MM.1S (cell line): ENCODE measurements at regions not wholly inside any gene's neighbourhood (a gene's known extent, or its start where the extent isn't known, plus 50 kb on each side); places are given as distances from the start of the nearest gene placed in this dataset.

ENCODE experiments used
- DNase-seq: peaks from one replicate; pipeline ENCODE4 v3.0.0-alpha.2; 2015
- H2AFZ ChIP-seq: fragments of 300-600 bp; sonication (generic); 2 replicates; pipeline ENCODE4 v1.6.0; 2016; ENCODE audit warnings: antibody characterized with exemption, low read length
- H3F3A ChIP-seq: fragments of 300-600 bp; sonication (generic); 2 replicates; pipeline ENCODE4 v1.6.1; 2016; ENCODE audit warnings: mild to moderate bottlenecking, antibody characterized with exemption, low read length, moderate library complexity, mixed read lengths; ENCODE audit not compliant: insufficient read depth
- H3K27ac ChIP-seq: fragments of 300-600 bp; sonication (generic); 2 replicates; pipeline ENCODE4 v1.5.1; 2016; ENCODE audit warnings: mild to moderate bottlenecking, low read length
- H3K27me3 ChIP-seq: fragments of 300-600 bp; sonication (generic); replicated peaks from 2 replicates; pipeline ENCODE4 v1.6.0; 2016; ENCODE audit warnings: low read length; ENCODE audit not compliant: insufficient read depth
- H3K36me3 ChIP-seq: fragments of 300-600 bp; sonication (generic); replicated peaks from 2 replicates; pipeline ENCODE4 v1.6.1; 2016; ENCODE audit warnings: mild to moderate bottlenecking, low read length, mixed read lengths; ENCODE audit not compliant: insufficient read depth
- H3K4me1 ChIP-seq: fragments of 300-600 bp; sonication (generic); 2 replicates; pipeline ENCODE4 v1.6.1; 2016; ENCODE audit warnings: low read length, mixed read lengths
- H3K4me2 ChIP-seq: fragments of 300-600 bp; sonication (generic); 2 replicates; pipeline ENCODE4 v1.6.0; 2016; ENCODE audit warnings: low read depth, low read length
- H3K4me3 ChIP-seq: fragments of 300-600 bp; sonication (generic); 2 replicates; pipeline ENCODE4 v1.5.1; 2016; ENCODE audit warnings: low read length, mixed read lengths
- H3K79me2 ChIP-seq: fragments of 300-600 bp; sonication (generic); 2 replicates; pipeline ENCODE4 v1.6.1; 2016; ENCODE audit warnings: mixed run types, low read length, mixed read lengths
- H3K9ac ChIP-seq: fragments of 300-600 bp; sonication (generic); 2 replicates; pipeline ENCODE4 v1.6.1; 2016; ENCODE audit warnings: low read length, mixed read lengths
- H3K9me2 ChIP-seq: fragments of 300-600 bp; sonication (generic); replicated peaks from 2 replicates; pipeline ENCODE4 v1.6.1; 2016; ENCODE audit warnings: mild to moderate bottlenecking, low read length, mixed read lengths; ENCODE audit not compliant: insufficient read depth
- H3K9me3 ChIP-seq: fragments of 300-600 bp; sonication (generic); replicated peaks from 2 replicates; pipeline ENCODE4 v1.6.1; 2016; ENCODE audit warnings: mild to moderate bottlenecking, low read length, mixed read lengths; ENCODE audit not compliant: insufficient read depth
- H4K20me1 ChIP-seq: fragments of 300-600 bp; sonication (generic); 2 replicates; pipeline ENCODE4 v1.6.1; 2016; ENCODE audit warnings: mild to moderate bottlenecking, low read length, moderate library complexity, mixed read lengths; ENCODE audit not compliant: insufficient read depth
- EZH2 ChIP-seq: fragments of 300-600 bp; sonication (generic); optimal IDR thresholded peaks from 2 replicates; pipeline ENCODE3; 2017; ENCODE audit warnings: low read depth, mild to moderate bottlenecking, antibody characterized with exemption, low read length, mixed read lengths
- EZH2phosphoT487 ChIP-seq: fragments of 300-600 bp; sonication (generic); IDR thresholded peaks from 2 replicates; pipeline ENCODE4 v1.6.1; 2018; ENCODE audit warnings: antibody characterized with exemption, low read length
- TF ChIP-seq, protein P1 (sequence below): fragments of 300-600 bp; sonication (generic); IDR thresholded peaks from 2 replicates; pipeline ENCODE4 v1.5.1; 2016; ENCODE audit warnings: antibody characterized with exemption, low read length, mixed read lengths

DNA sequence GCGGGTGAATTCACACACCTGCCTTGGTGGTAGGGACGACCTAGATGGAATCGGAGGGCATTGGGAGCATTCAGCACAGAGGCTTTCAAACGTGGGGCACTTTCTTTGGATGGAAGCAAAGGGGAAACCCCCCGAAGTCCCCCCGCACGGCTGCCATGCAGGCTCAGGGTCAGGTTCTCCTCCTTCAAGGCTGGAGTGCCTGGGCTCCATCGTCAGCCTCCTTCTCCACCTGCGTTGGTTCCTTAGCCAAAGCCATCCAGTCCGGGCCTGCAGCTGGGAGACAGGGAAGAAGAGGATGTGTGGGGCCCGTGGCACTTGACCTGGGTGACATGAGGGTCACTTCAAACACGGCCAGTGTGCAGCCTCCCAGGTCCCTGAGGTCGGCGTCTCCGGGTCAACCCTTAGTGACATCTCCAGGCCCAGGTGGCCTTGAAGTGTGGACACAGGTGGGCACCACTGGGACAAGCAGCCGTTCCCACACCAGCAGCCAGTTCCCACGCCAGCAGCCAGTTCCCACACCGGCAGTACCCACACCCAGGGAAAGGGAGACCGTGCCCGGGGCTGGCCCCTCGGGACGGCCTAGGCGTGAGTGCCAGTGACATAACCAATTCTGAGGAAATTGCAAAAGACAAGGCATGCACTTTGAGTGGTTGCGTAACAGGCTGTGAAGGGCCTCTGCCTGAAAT is 116.0 kb downstream of the SOX1 start:
- no peaks in the 10 kb centered on the region for H3K36me3 ChIP-seq
- no peaks in the 10 kb centered on the region for H3K9me3 ChIP-seq
- no peak overlapping the region for H2AFZ ChIP-seq
- no peak overlapping the region for H3K27ac ChIP-seq
- no peak for DNase-seq
- TF ChIP-seq EZH2phosphoT487 (no peak), EZH2 (no peak)
- TF ChIP-seq, protein P1, sequence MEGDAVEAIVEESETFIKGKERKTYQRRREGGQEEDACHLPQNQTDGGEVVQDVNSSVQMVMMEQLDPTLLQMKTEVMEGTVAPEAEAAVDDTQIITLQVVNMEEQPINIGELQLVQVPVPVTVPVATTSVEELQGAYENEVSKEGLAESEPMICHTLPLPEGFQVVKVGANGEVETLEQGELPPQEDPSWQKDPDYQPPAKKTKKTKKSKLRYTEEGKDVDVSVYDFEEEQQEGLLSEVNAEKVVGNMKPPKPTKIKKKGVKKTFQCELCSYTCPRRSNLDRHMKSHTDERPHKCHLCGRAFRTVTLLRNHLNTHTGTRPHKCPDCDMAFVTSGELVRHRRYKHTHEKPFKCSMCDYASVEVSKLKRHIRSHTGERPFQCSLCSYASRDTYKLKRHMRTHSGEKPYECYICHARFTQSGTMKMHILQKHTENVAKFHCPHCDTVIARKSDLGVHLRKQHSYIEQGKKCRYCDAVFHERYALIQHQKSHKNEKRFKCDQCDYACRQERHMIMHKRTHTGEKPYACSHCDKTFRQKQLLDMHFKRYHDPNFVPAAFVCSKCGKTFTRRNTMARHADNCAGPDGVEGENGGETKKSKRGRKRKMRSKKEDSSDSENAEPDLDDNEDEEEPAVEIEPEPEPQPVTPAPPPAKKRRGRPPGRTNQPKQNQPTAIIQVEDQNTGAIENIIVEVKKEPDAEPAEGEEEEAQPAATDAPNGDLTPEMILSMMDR = no peak
- H3K4me3 ChIP-seq = no peak overlapping the region
- H3K4me2 ChIP-seq = no peak overlapping the region
- no peak overlapping the region for H3K9ac ChIP-seq
- H4K20me1 ChIP-seq = no peaks in the 10 kb centered on the region
- peaks cover 28% of the 10 kb centered on the region; the same call in 1 of the 2 replicates for H3K27me3 ChIP-seq
- H3K9me2 ChIP-seq = no peaks in the 10 kb centered on the region
- no peaks in the 10 kb centered on the region for H3K4me1 ChIP-seq
- H3K79me2 ChIP-seq = no peaks in the 10 kb centered on the region
- H3F3A ChIP-seq = no peaks in the 10 kb centered on the region

DNA sequence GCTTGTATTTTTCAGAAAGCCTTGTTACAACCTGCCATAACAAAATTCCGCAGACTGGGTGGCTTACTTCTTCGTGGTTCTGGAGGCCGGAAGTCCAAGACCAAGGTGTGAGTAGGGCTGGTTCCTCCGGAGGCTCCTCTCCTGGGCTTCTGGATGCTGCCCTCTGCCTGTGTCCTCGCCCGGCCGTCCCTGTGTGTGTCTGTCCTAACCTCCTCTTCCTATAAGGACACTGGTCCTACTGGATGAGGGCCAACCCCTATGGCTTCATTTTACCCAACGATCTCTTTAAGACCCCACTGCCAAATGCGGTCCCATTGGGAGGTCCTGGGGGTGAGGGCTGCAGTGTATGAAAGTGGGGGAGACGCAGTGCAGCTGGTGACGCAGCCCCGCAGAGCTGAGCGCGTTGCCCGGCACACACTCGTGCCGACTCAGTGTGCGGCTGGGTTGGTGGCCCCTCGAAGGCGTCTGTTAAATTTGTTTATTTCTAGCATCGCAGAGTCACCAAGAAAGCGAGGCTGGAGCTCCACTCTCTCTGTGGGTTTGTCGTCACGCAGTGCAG is 116.7 kb downstream of the SOX1 start:
- Histone ChIP-seq H3K36me3 (no peaks in the 10 kb centered on the region), H3K9me2 (no peaks in the 10 kb centered on the region), H3K27ac (no peak overlapping the region), H3K9ac (no peak overlapping the region), H3F3A (no peaks in the 10 kb centered on the region), H3K79me2 (no peaks in the 10 kb centered on the region), H3K9me3 (no peaks in the 10 kb centered on the region), H3K4me2 (no peak overlapping the region), H3K4me1 (no peaks in the 10 kb centered on the region), H3K27me3 (peaks cover 25% of the 10 kb centered on the region; the same call in 1 of the 2 replicates), H3K4me3 (no peak overlapping the region), H4K20me1 (no peaks in the 10 kb centered on the region), H2AFZ (no peak overlapping the region)
- DNase-seq = no peak
- TF ChIP-seq, protein P1 = no peak
- TF ChIP-seq EZH2 (no peak), EZH2phosphoT487 (no peak)

DNA sequence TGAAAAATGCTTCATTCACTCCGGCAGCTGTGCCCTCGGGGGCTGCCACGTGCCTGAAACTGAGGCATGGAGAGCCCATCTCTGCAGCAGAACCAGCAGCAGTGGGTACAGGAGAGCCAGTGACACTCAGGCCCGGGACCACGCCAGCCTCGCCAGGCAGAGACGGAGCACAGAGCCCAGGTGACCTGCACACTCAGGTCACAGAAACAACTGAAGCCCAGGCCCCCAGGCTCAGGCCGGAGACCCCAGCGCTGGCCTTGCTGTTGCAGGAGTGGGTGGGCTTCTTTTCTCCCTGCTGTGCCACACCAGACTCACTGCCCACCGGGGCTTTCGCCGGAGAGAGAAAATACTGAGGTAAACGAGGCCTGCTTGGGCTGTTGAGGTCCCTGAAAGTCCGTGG is 117.3 kb downstream of the SOX1 start:
- Histone ChIP-seq H3K79me2 (no peaks in the 10 kb centered on the region), H3K4me2 (no peak overlapping the region), H3F3A (no peaks in the 10 kb centered on the region), H3K9me2 (no peaks in the 10 kb centered on the region), H2AFZ (no peak overlapping the region), H3K9me3 (no peaks in the 10 kb centered on the region), H3K36me3 (no peaks in the 10 kb centered on the region), H3K27ac (no peak overlapping the region), H3K4me3 (no peak overlapping the region), H3K9ac (no peak overlapping the region), H3K4me1 (no peaks in the 10 kb centered on the region), H3K27me3 (peaks cover 25% of the 10 kb centered on the region; the same call in 1 of the 2 replicates), H4K20me1 (no peaks in the 10 kb centered on the region)
- TF ChIP-seq, protein P1 = no peak
- TF ChIP-seq EZH2phosphoT487 = no peak
- TF ChIP-seq EZH2 = no peak
- DNase-seq = no peak
